SU-DHL-6 (cell line): ENCODE measurements at regions not wholly inside any gene's neighbourhood (a gene's known extent, or its start where the extent isn't known, plus 50 kb on each side); places are given as distances from the start of the nearest gene placed in this dataset.

Source experiments
- H2AFZ ChIP-seq: fragments of 200-600 bp; sonication (generic); 2 replicates; pipeline ENCODE4 v1.6.1; 2014; ENCODE audit warnings: low read depth, mild to moderate bottlenecking, moderate library complexity, mixed read lengths, antibody characterized with exemption, low read length; ENCODE audit not compliant: severe bottlenecking
- H3F3A ChIP-seq: fragments of 200-600 bp; shearing (Covaris generic); 2 replicates; pipeline ENCODE4 v1.6.0; 2016; ENCODE audit warnings: antibody characterized with exemption, mild to moderate bottlenecking; ENCODE audit not compliant: insufficient read depth
- H3K27ac ChIP-seq: fragments of 200-600 bp; sonication (generic); 2 replicates; pipeline ENCODE4 v1.5.1; 2016; ENCODE audit warnings: low read depth, mild to moderate bottlenecking, low read length, moderate library complexity, mixed read lengths
- H3K27me3 ChIP-seq: fragments of 200-600 bp; sonication (generic), shearing (Covaris generic); 2 replicates; pipeline ENCODE4 v1.6.0; 2014; ENCODE audit warnings: mild to moderate bottlenecking, low read length
- H3K36me3 ChIP-seq: fragments of 200-600 bp; sonication (generic); 2 replicates; pipeline ENCODE4 v1.6.1; 2014; ENCODE audit warnings: mild to moderate bottlenecking, low read length, mixed read lengths
- H3K4me2 ChIP-seq: fragments of 300-600, 200-600 bp; shearing (Covaris generic), sonication (generic); 2 replicates; pipeline ENCODE4 v1.6.0; 2014; ENCODE audit warnings: low read length, low read depth, mild to moderate bottlenecking; ENCODE audit not compliant: poor library complexity, severe bottlenecking
- H3K4me3 ChIP-seq: fragments of 200-600 bp; sonication (generic); 2 replicates; pipeline ENCODE4 v1.5.1; 2014; ENCODE audit warnings: antibody characterized with exemption, low read length, mild to moderate bottlenecking, mixed read lengths; ENCODE audit not compliant: insufficient read depth, poor library complexity, severe bottlenecking
- H3K79me2 ChIP-seq: fragments of 200-600 bp; sonication (generic); 2 replicates; pipeline ENCODE4 v1.6.1; 2014; ENCODE audit warnings: mild to moderate bottlenecking, low read length, moderate library complexity; ENCODE audit not compliant: insufficient read depth
- H3K9ac ChIP-seq: fragments of 200-600 bp; sonication (generic); 2 replicates; pipeline ENCODE4 v1.7.0; 2014; ENCODE audit warnings: mild to moderate bottlenecking, low read length
- H3K9me2 ChIP-seq: fragments of 200-600 bp; sonication (generic); replicated peaks from 2 replicates; pipeline ENCODE4 v1.6.1; 2014; ENCODE audit warnings: low read length; ENCODE audit not compliant: insufficient read depth
- H3K9me3 ChIP-seq: fragments of 200-600 bp; sonication (generic); 2 replicates; pipeline ENCODE4 v1.6.1; 2014; ENCODE audit warnings: low read length, mixed read lengths; ENCODE audit not compliant: insufficient read depth
- H4K20me1 ChIP-seq: fragments of 200-600 bp; sonication (generic); 2 replicates; pipeline ENCODE4 v1.6.1; 2014; ENCODE audit warnings: low read depth, mild to moderate bottlenecking, antibody characterized with exemption, low read length, moderate library complexity, mixed read lengths
- CTCF ChIP-seq: fragments of 200-600 bp; sonication (generic); IDR thresholded peaks from one replicate; pipeline ENCODE4 v1.5.1; 2017; ENCODE audit warnings: antibody characterized with exemption, mild to moderate bottlenecking, low read length, moderate library complexity; ENCODE audit not compliant: insufficient read depth, poor library complexity, severe bottlenecking
- EZH2phosphoT487 ChIP-seq: fragments of 200-600 bp; sonication (generic), shearing (Covaris generic); conservative IDR thresholded peaks from 2 replicates; pipeline ENCODE4 v1.6.1; 2018; ENCODE audit warnings: mild to moderate bottlenecking, antibody characterized with exemption, low read length, moderate library complexity, mixed read lengths

DNA sequence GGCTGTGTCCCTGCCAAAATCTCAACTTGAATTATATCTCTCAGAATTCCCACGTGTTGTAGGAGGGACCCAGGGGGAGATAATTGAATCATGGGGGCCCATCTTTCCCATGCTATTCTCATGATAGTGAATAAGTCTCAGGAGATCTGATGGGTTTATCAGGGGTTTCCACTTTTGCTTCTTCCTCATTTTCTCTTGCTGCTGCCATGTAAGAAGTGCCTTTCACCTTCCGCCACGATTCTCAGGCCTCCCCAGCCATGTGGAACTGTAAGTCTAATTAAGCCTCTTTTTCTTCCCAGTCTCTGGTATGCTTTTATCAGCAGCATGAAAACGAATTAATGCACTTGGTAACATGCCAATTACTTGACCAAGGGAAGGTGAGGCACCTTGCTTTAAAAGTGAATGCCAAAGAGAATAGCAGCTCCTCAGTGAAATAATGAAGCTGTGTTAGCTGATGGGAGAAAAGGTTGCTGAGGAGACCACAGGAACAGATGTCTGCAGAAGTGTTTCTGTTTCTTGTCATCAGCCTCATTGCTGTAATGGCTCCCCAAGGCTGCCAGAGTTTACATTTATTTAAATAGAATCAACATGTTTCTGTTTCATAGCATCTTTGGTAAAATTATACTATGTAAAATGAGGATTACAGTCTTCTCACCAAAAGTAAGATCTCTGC lies 89.0 kb upstream of the CD44 start:
- H3F3A ChIP-seq: no peaks in the 10 kb centered on the region
- no peak overlapping the region for H2AFZ ChIP-seq
- H4K20me1 ChIP-seq: no peaks in the 10 kb centered on the region
- TF ChIP-seq EZH2phosphoT487: no peak
- TF ChIP-seq CTCF: no peak
- no peaks in the 10 kb centered on the region for H3K9me3 ChIP-seq
- H3K27ac ChIP-seq: no peak overlapping the region
- no peaks in the 10 kb centered on the region for H3K79me2 ChIP-seq
- H3K9ac ChIP-seq: no peak overlapping the region
- no peaks in the 10 kb centered on the region for H3K36me3 ChIP-seq
- H3K9me2 ChIP-seq: no peaks in the 10 kb centered on the region
- H3K4me3 ChIP-seq: no peak overlapping the region
- H3K4me2 ChIP-seq: no peak overlapping the region
- H3K27me3 ChIP-seq: no peaks in the 10 kb centered on the region

DNA sequence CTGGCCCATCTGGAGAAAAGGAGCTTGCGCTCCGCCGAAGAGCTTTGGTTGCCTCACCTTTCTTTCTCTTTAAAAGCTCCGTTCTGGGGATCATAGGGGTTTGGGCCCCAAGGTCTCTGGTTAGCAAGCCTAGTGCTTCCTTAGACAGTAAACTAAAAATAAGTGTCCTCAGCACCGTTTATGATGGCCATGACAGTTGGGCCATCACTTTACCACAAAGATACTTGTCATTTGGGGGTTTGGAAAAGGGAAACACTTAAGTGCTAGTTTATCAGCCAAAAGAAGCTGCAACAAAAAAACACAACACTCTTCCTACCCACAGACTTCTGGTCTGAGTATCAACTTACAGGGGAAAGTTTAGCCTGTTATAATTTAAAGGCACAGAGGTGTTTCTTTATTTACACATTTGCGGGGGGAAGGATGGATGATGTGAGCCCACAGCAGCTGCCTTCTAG lies 88.4 kb upstream of the CD44 start:
- Histone ChIP-seq H3K27me3 (no peaks in the 10 kb centered on the region), H3K4me3 (no peak overlapping the region), H3K4me2 (no peak overlapping the region), H3F3A (no peaks in the 10 kb centered on the region), H3K9me2 (no peaks in the 10 kb centered on the region), H3K9me3 (no peaks in the 10 kb centered on the region), H3K27ac (no peak overlapping the region), H4K20me1 (no peaks in the 10 kb centered on the region), H3K9ac (no peak overlapping the region), H3K79me2 (no peaks in the 10 kb centered on the region), H2AFZ (no peak overlapping the region), H3K36me3 (no peaks in the 10 kb centered on the region)
- TF ChIP-seq EZH2phosphoT487 (no peak), CTCF (no peak)

- no peaks in the 10 kb centered on the region for H4K20me1 ChIP-seq
- no peaks in the 10 kb centered on the region for H3F3A ChIP-seq
- H3K4me3 ChIP-seq: no peak overlapping the region
- TF ChIP-seq CTCF (no peak), EZH2phosphoT487 (no peak)
- no peak overlapping the region for H3K4me2 ChIP-seq
- no peaks in the 10 kb centered on the region for H3K27me3 ChIP-seq
- H3K79me2 ChIP-seq: no peaks in the 10 kb centered on the region
- no peak overlapping the region for H3K27ac ChIP-seq
- no peaks in the 10 kb centered on the region for H3K9me2 ChIP-seq
- H3K36me3 ChIP-seq: no peaks in the 10 kb centered on the region
- no peak overlapping the region for H3K9ac ChIP-seq
- no peak overlapping the region for H2AFZ ChIP-seq
- H3K9me3 ChIP-seq: no peaks in the 10 kb centered on the region
These were observed 82.4 kb upstream of the CD44 start for GRCh38 chr11:35056391-35057093.
